Skeletal muscle satellite cell (primary cell): ENCODE measurements at regions not wholly inside any gene's neighbourhood (a gene's known extent, or its start where the extent isn't known, plus 50 kb on each side); places are given as distances from the start of the nearest gene placed in this dataset.
"Not testable (repeated sequence)": the region's sequence is repeated elsewhere in the genome, so short reads cannot be mapped to it uniquely, and the experiment has no call there.

ENCODE experiments used
- H3K27me3 ChIP-seq: 2 replicates; pipeline ENCODE4 v1.7.0; 2013; ENCODE audit warnings: low read length; ENCODE audit not compliant: control insufficient read depth, insufficient read depth
- H3K36me3 ChIP-seq: 2 replicates; pipeline ENCODE4 v1.7.0; 2013; ENCODE audit warnings: mild to moderate bottlenecking, control low read depth, low read length; ENCODE audit not compliant: insufficient read depth
- H3K4me1 ChIP-seq: 2 replicates; pipeline ENCODE4 v1.7.0; 2013; ENCODE audit warnings: low read length; ENCODE audit not compliant: control insufficient read depth, insufficient read depth
- H3K4me2 ChIP-seq: 2 replicates; pipeline ENCODE4 v1.7.0; 2013; ENCODE audit warnings: mild to moderate bottlenecking, low read length
- H3K4me3 ChIP-seq: 2 replicates; pipeline ENCODE4 v1.7.0; 2013; ENCODE audit warnings: low read length
- H3K9ac ChIP-seq: 2 replicates; pipeline ENCODE4 v1.7.0; 2013; ENCODE audit warnings: mild to moderate bottlenecking, low read depth, low read length, moderate library complexity
- H3K9me3 ChIP-seq: replicated peaks from 2 replicates; pipeline ENCODE4 v1.7.0; 2013; ENCODE audit warnings: mild to moderate bottlenecking, control low read depth, low read length

- Histone ChIP-seq H3K9me3 (peaks cover 22% of the 10 kb centered on the region), H3K4me3 (peak overlapping the region; percentile 47), H3K9ac (no peak overlapping the region), H3K36me3 (no peaks in the 10 kb centered on the region), H3K27me3 (peaks cover 4% of the 10 kb centered on the region), H3K4me2 (peak overlapping the region; percentile 32), H3K4me1 (no peaks in the 10 kb centered on the region)
These were observed 445.4 kb upstream of the DEFB115 start for GRCh38 chr20:30811885-30812671.

DNA sequence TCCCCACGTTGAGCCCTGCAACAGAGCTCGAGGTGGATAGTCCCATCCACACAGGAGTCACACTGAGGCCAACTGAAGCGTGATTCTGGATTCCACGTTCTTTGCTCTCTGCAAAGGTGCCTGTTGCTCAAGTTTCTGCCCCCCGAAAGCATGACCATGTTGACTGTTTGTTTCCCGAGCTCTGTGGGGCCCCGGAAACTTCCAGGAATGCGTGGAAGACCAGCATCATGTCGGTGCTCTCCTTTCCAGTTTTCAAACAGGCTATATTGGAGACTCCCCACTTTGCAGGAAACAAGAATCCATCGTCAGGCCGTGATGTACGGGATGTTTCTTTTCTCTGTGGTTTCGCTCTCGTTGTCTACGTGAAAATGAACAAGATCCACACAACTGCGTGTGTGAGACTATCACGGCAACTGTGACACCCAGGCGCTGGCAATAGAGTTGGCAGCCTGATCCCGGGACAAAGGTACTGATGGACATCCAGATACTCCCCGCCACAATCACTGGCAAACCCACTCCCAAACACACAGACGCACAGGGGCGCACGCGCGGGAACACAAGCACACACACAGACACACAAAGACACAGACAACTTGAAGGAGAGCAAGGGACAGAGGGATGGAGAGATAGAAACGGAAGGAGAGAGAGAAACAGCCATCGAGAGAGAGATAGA, 444.6 kb upstream of the DEFB115 start:
- H3K9ac ChIP-seq = no peak overlapping the region
- no peaks in the 10 kb centered on the region for H3K4me1 ChIP-seq
- H3K9me3 ChIP-seq = peaks cover 22% of the 10 kb centered on the region
- H3K36me3 ChIP-seq = no peaks in the 10 kb centered on the region
- H3K4me2 ChIP-seq = no peak overlapping the region
- no peak overlapping the region for H3K4me3 ChIP-seq
- peaks cover 4% of the 10 kb centered on the region for H3K27me3 ChIP-seq

DNA sequence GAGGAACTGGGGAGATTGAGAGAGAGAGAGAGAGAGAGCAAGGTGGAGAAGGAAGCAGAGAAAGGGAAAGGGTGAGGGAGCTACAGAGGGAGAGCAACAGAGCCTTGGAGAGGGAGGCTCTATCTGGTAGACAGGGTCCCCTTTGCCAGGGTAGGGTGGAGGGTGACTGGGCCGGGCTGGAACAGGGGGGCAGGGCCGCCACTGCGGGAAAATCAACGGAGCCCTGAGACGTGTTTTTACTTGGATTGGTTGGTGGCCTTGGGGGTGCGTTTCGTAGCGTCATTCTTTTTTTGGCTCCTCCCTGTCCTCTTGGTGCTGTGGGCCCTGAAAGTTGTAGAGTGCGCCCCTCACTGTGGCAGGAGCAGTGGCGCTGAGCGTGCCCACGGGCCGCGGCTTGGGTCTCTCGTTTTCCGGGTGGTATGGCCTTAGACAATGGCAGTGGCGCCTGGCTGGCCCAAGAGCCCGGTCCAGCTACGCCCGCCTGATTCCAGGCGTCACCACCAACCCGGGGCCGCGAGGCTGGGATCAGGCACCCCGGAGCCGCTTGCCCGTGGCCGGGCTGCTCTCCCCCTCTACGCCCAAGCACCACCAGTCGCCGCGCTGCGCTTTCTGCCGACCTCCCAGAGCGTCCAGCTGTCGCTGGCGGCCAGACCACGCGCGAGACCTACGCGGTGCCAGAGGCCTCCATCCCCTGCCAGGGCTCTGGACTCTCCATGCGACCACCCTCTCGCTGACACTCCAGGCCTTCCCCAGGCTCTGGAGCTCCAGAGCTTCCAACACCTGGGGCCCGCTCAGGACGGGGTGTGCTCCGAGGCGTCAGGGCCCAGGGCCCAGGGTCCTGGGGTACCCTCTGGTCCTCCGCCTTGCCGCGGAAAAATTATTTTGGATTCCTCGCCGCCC, 443.8 kb upstream of the DEFB115 start:
- peaks cover 22% of the 10 kb centered on the region for H3K9me3 ChIP-seq
- H3K4me1 ChIP-seq, H3K4me3 ChIP-seq, H3K27me3 ChIP-seq, H3K9ac ChIP-seq, H3K36me3 ChIP-seq, H3K4me2 ChIP-seq: not testable (repeated sequence)

- peaks cover 22% of the 10 kb centered on the region for H3K9me3 ChIP-seq
- not testable (repeated sequence) for H3K4me1 ChIP-seq, H3K27me3 ChIP-seq, H3K4me3 ChIP-seq, H3K9ac ChIP-seq, H3K36me3 ChIP-seq, H3K4me2 ChIP-seq
These were observed 443.2 kb upstream of the DEFB115 start for GRCh38 chr20:30814312-30814639.

DNA sequence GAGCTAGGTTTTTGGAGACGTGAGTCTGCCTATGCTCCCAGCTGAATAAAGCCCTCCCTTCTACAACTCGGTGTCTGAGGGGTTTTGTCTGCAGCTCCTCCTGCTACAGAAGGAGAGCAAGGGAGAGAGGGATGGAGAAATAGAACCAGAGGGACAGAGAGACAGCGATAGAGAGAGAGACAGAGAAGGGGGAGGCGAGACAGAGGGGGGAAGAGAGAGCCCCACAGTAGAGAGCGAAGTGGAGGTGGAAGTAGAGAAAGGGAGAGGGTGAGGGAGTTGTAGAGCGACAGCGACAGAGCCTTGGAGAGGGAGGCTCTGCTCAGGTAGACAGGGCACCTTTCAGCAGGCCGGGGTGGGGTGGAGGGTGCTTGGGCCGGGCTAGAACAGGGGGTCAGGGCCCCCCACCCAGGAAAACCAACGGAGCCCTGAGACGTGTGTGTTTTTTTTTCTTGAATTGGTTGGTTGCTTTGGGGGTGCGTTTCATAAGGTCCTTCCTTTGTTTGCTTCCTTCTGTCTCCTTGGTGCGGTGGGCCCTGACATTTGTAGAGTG, 442.4 kb upstream of the DEFB115 start:
- H3K9ac ChIP-seq, H3K4me2 ChIP-seq, H3K27me3 ChIP-seq, H3K4me1 ChIP-seq, H3K4me3 ChIP-seq, H3K36me3 ChIP-seq: not testable (repeated sequence)
- H3K9me3 ChIP-seq = peaks cover 22% of the 10 kb centered on the region

- H3K9ac ChIP-seq = no peak overlapping the region
- no peaks in the 10 kb centered on the region for H3K4me1 ChIP-seq
- peaks cover 4% of the 10 kb centered on the region for H3K27me3 ChIP-seq
- no peaks in the 10 kb centered on the region for H3K36me3 ChIP-seq
- H3K9me3 ChIP-seq = peaks cover 22% of the 10 kb centered on the region
- no peak overlapping the region for H3K4me2 ChIP-seq
- no peak overlapping the region for H3K4me3 ChIP-seq
These were observed 441.8 kb upstream of the DEFB115 start for GRCh38 chr20:30815577-30816181.

- no peak overlapping the region for H3K4me2 ChIP-seq
- no peaks in the 10 kb centered on the region for H3K36me3 ChIP-seq
- no peak overlapping the region for H3K4me3 ChIP-seq
- no peaks in the 10 kb centered on the region for H3K4me1 ChIP-seq
- peaks cover 22% of the 10 kb centered on the region for H3K9me3 ChIP-seq
- H3K9ac ChIP-seq = no peak overlapping the region
- H3K27me3 ChIP-seq = peaks cover 4% of the 10 kb centered on the region
These were observed 441.2 kb upstream of the DEFB115 start for GRCh38 chr20:30816182-30816645.

DNA sequence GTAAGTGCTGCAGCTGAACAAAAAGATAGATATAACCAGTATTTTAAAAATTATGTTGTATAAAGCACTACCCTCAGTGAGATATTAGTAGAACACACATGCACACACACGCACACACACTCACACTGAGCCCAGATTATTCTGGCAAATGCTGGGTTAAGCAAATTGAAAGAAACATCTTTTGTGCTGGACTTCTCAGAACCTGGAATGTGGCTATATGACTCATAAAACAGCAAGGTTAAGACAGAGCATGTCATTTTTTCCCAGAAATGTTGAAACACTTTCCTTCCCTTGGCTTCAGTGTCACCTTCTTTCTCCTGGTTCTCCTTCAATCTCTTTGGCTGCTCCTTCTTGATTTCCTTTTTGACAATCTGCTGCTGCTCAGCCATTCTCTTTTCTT, 435.8 kb upstream of the DEFB115 start:
- H3K4me3 ChIP-seq, H3K9me3 ChIP-seq, H3K4me1 ChIP-seq, H3K36me3 ChIP-seq, H3K27me3 ChIP-seq, H3K9ac ChIP-seq, H3K4me2 ChIP-seq: not testable (repeated sequence)

DNA sequence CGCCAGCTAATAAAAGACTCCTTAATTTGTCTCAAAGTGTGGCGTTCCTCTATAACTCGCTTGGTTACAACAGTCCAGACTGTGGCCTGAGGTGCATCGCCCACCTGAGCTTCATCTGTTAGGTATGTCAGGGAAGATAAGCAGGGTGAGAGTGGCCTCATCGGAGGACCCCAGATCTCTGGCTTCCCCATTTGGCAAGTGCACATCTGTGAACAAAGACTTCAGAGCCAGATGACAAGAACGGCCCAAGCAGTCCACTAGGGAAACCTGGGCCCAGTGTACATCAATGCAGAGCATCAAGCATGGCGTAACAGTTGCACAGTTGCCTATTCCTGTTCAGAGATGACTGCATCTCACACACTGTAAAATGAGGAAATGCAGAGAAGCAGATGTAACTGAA, 432.8 kb upstream of the DEFB115 start:
- H3K9me3 ChIP-seq, H3K9ac ChIP-seq, H3K4me2 ChIP-seq, H3K27me3 ChIP-seq, H3K4me3 ChIP-seq, H3K36me3 ChIP-seq, H3K4me1 ChIP-seq: not testable (repeated sequence)

DNA sequence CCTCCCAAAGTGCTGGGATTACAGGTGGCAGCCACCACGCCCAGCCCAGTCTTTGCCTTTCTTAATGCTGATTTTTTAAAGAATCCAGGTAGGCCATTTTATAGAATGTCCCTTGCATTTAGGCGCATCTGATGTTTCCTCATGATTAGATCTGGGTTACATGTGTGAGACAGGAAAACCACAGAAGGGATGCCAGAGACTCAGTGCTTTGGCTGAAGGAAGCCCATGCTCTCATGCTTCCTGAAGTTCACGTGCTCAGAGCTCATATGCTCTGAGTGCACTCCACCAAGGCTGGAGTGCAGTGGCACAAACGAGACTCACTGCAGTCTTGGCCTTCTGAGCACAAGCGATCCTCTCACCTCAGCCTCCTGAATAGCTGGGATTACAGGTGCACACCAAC, 411.5 kb upstream of the DEFB115 start:
- not testable (repeated sequence) for H3K27me3 ChIP-seq, H3K9me3 ChIP-seq, H3K36me3 ChIP-seq, H3K4me2 ChIP-seq, H3K9ac ChIP-seq, H3K4me3 ChIP-seq, H3K4me1 ChIP-seq

DNA sequence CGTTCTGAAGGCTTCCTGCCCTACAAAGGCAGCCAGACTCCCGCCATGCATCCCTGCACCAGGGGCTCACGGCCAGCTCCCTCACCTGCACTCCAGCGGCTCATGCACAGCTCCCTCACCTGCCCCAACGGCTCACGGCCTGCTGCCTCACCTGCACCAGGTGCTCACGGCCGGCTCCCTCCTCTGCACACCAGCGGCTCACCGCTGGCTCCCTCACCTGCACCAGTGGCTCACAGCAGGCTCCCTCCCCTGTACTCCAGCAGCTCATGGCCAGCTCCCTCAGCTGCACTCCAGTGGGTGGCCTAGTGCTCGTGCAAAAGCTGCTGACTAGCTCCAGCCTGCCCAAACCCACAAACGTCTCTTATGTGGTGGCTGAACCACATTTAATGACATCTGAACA, 389.2 kb upstream of the DEFB115 start:
- not testable (repeated sequence) for H3K4me1 ChIP-seq, H3K9me3 ChIP-seq, H3K36me3 ChIP-seq, H3K4me2 ChIP-seq, H3K9ac ChIP-seq, H3K4me3 ChIP-seq, H3K27me3 ChIP-seq
